ENCODE measurements at regions not wholly inside any gene's neighbourhood (a gene's known extent, or its start where the extent isn't known, plus 50 kb on each side); places are given as distances from the start of the nearest gene placed in this dataset.

DNA sequence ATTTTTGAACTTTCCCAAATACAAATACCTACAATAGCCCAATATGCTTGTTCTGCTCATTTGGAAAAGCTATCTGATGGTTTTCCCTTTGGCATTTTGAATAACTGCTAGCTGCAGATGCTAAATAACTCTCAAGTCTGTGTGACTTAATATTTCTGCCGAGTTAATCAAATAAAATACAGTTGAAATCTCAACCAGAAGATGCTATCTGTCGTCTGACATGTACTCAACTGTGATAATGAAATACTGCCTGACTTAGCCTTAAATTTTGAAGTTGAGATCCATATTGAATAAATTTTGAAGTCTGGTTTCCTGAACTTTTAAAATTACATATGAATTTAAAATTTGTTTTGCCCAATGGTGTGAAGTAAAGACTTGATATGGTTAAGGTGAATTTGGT is 204.4 kb upstream of the MEX3C start (continued):
- no peak for TF ChIP-seq CTCF (IDR thresholded peaks at IDR 0.05 in 2 of 3, conservative IDR thresholded peaks at IDR 0.05 in 1 of 3; ENCODE audit: control insufficient read depth in 2 of 3, extremely low read depth in 1 of 3, insufficient read depth in 1 of 3, low read depth in 3 of 3, low read length in 3 of 3)
- no peak for TF ChIP-seq MYB (IDR thresholded peaks at IDR 0.05; ENCODE audit: borderline replicate concordance, low read depth, low read length)

- Histone ChIP-seq H3K27me3 (replicated peaks in 1 of 2; ENCODE audit: control insufficient read depth in 2 of 2, insufficient read depth in 2 of 2, low read length in 1 of 2) (no peaks in the 10 kb centered on the region), H3K4me1 (ENCODE audit: control insufficient read depth, insufficient read depth, low read length) (no peaks in the 10 kb centered on the region), H3K9me3 (replicated peaks; ENCODE audit: control insufficient read depth, insufficient read depth, low read length) (no peaks in the 10 kb centered on the region), H3K9ac (ENCODE audit: control insufficient read depth, insufficient read depth, low read length) (no peak overlapping the region), H3K4me3 (no peak overlapping the region), H3K4me2 (ENCODE audit: control insufficient read depth, insufficient read depth) (no peak overlapping the region), H3K27ac (ENCODE audit: control insufficient read depth, insufficient read depth) (no peak overlapping the region), H3K36me3 (ENCODE audit: control insufficient read depth in 2 of 2, insufficient read depth in 2 of 2, low read length in 1 of 2) (no peaks in the 10 kb centered on the region), H4K20me1 (ENCODE audit: control insufficient read depth, insufficient read depth) (no peaks in the 10 kb centered on the region), H3K79me2 (ENCODE audit: control insufficient read depth, insufficient read depth, low read length) (no peaks in the 10 kb centered on the region), H2AFZ (ENCODE audit: control insufficient read depth, low read depth, low read length) (no peak overlapping the region)
- FAIRE-seq (no peak), DNase-seq (ENCODE audit: low read depth, low spot score) (no peak), ATAC-seq (no peak)
- WGBS (ENCODE audit: insufficient coverage, insufficient replicate concordance, low lambda C conversion rate, missing lambda C conversion rate), result 0% methylated on average over 2 of the region's 2 CpGs
- ChIA-PET CTCF (no interaction called here), POLR2A (no interaction called here), RAD21 (ENCODE audit: unreplicated experiment) (no interaction called here), SMC1A (ENCODE audit: uncharacterized antibody, unreplicated experiment) (interaction anchor here (1.5 to 2.2 kb wide), 3 partner anchors 13 to 38 kb away, joined by 3 to 5 read pairs (median 5); no protein-coding TSS in a partner anchor)
- in situ Hi-C loops (cut with MboI), result no loop called here
- BruUV-seq (replicated peaks), result no TSS peak
- intact Hi-C loops (cut with micrococcal nuclease; ENCODE audit: unreplicated experiment), result no loop called here
- TF ChIP-seq CBX3 (IDR thresholded peaks at IDR 0.05; ENCODE audit: borderline replicate concordance, low read depth) (no peak), ZSCAN29 (IDR thresholded peaks at IDR 0.05) (no peak), RELB (IDR thresholded peaks at IDR 0.05; ENCODE audit: low read depth) (no peak), SRF (IDR thresholded peaks at IDR 0.05; ENCODE audit: low read depth in 2 of 2, low read length in 2 of 2) (no peak), CREB1 (IDR thresholded peaks at IDR 0.05; ENCODE audit: low read depth) (no peak), SPI1 (IDR thresholded peaks at IDR 0.05; ENCODE audit: borderline replicate concordance, insufficient read depth, low read depth, low read length) (no peak)
- TF ChIP-seq, protein P1, sequence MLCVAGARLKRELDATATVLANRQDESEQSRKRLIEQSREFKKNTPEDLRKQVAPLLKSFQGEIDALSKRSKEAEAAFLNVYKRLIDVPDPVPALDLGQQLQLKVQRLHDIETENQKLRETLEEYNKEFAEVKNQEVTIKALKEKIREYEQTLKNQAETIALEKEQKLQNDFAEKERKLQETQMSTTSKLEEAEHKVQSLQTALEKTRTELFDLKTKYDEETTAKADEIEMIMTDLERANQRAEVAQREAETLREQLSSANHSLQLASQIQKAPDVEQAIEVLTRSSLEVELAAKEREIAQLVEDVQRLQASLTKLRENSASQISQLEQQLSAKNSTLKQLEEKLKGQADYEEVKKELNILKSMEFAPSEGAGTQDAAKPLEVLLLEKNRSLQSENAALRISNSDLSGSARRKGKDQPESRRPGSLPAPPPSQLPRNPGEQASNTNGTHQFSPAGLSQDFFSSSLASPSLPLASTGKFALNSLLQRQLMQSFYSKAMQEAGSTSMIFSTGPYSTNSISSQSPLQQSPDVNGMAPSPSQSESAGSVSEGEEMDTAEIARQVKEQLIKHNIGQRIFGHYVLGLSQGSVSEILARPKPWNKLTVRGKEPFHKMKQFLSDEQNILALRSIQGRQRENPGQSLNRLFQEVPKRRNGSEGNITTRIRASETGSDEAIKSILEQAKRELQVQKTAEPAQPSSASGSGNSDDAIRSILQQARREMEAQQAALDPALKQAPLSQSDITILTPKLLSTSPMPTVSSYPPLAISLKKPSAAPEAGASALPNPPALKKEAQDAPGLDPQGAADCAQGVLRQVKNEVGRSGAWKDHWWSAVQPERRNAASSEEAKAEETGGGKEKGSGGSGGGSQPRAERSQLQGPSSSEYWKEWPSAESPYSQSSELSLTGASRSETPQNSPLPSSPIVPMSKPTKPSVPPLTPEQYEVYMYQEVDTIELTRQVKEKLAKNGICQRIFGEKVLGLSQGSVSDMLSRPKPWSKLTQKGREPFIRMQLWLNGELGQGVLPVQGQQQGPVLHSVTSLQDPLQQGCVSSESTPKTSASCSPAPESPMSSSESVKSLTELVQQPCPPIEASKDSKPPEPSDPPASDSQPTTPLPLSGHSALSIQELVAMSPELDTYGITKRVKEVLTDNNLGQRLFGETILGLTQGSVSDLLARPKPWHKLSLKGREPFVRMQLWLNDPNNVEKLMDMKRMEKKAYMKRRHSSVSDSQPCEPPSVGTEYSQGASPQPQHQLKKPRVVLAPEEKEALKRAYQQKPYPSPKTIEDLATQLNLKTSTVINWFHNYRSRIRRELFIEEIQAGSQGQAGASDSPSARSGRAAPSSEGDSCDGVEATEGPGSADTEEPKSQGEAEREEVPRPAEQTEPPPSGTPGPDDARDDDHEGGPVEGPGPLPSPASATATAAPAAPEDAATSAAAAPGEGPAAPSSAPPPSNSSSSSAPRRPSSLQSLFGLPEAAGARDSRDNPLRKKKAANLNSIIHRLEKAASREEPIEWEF (IDR thresholded peaks at IDR 0.05; ENCODE audit: insufficient replicate concordance, low read depth, low read length), result no peak
- TF ChIP-seq, protein P2, sequence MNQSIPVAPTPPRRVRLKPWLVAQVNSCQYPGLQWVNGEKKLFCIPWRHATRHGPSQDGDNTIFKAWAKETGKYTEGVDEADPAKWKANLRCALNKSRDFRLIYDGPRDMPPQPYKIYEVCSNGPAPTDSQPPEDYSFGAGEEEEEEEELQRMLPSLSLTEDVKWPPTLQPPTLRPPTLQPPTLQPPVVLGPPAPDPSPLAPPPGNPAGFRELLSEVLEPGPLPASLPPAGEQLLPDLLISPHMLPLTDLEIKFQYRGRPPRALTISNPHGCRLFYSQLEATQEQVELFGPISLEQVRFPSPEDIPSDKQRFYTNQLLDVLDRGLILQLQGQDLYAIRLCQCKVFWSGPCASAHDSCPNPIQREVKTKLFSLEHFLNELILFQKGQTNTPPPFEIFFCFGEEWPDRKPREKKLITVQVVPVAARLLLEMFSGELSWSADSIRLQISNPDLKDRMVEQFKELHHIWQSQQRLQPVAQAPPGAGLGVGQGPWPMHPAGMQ (IDR thresholded peaks at IDR 0.05; ENCODE audit: borderline replicate concordance), result no peak
Measured at GRCh38 chr18:51404620-51405019, 207.1 kb upstream of the MEX3C start.

Data from GM12878 (cell line).